ENCODE measurements at regions not wholly inside any gene's neighbourhood (a gene's known extent, or its start where the extent isn't known, plus 50 kb on each side); places are given as distances from the start of the nearest gene placed in this dataset.
A peak's percentile ranks its signal among the peaks of the same experiment; 100 is the strongest.

GRCh38 chr10:36725581-36726520 lies 399.5 kb upstream of the ANKRD30A start:
- no peak overlapping the region for H2AFZ ChIP-seq (ENCODE audit: control insufficient read depth, low read depth, low read length)
- H3K9me3 ChIP-seq (replicated peaks; ENCODE audit: control insufficient read depth, insufficient read depth, low read length): no peaks in the 10 kb centered on the region
- intact Hi-C loops (cut with micrococcal nuclease; ENCODE audit: unreplicated experiment) (no loop called here), in situ Hi-C loops (cut with MboI) (no loop called here)
- ChIA-PET CTCF (interaction anchor here (1.0 to 1.3 kb wide), 2 partner anchors 14 to 1090 kb away, joined by 4 to 7 read pairs; no protein-coding TSS in a partner anchor), POLR2A (no interaction called here), SMC1A (ENCODE audit: uncharacterized antibody, unreplicated experiment) (interaction anchor here (0.7 to 1.4 kb wide), 2 partner anchors 13 to 1109 kb away, joined by 3 read pairs; no protein-coding TSS in a partner anchor), RAD21 (ENCODE audit: unreplicated experiment) (no interaction called here)
- WGBS (ENCODE audit: insufficient coverage, insufficient replicate concordance, low lambda C conversion rate, missing lambda C conversion rate): 31% methylated on average over 6 of the region's 6 CpGs
- no peaks in the 10 kb centered on the region for H4K20me1 ChIP-seq (ENCODE audit: control insufficient read depth, insufficient read depth)
- no peaks in the 10 kb centered on the region for H3K27me3 ChIP-seq (replicated peaks in 1 of 2; ENCODE audit: control insufficient read depth in 2 of 2, insufficient read depth in 2 of 2, low read length in 1 of 2)
- H3K9ac ChIP-seq (ENCODE audit: control insufficient read depth, insufficient read depth, low read length): no peak overlapping the region
- no peaks in the 10 kb centered on the region for H3K79me2 ChIP-seq (ENCODE audit: control insufficient read depth, insufficient read depth, low read length)
- no peaks in the 10 kb centered on the region for H3K36me3 ChIP-seq (ENCODE audit: control insufficient read depth in 2 of 2, insufficient read depth in 2 of 2, low read length in 1 of 2)
- FAIRE-seq (no peak), ATAC-seq (no peak), DNase-seq (ENCODE audit: low read depth, low spot score) (no peak)
- BruUV-seq (replicated peaks): no TSS peak
- H3K4me1 ChIP-seq (ENCODE audit: control insufficient read depth, insufficient read depth, low read length): no peaks in the 10 kb centered on the region
- TF ChIP-seq ZBED1 (IDR thresholded peaks at IDR 0.05; ENCODE audit: borderline replicate concordance) (no peak), CTCF (IDR thresholded peaks at IDR 0.05 in 2 of 3, conservative IDR thresholded peaks at IDR 0.05 in 1 of 3; ENCODE audit: control insufficient read depth in 2 of 3, extremely low read depth in 1 of 3, insufficient read depth in 1 of 3, low read depth in 3 of 3, low read length in 3 of 3) (peak in 1 of 3 experiments; percentile 14; a peak in 1 of 6 replicates)
- H3K4me2 ChIP-seq (ENCODE audit: control insufficient read depth, insufficient read depth): no peak overlapping the region
- no peak overlapping the region for H3K4me3 ChIP-seq
- H3K27ac ChIP-seq (ENCODE audit: control insufficient read depth, insufficient read depth): no peak overlapping the region

- Histone ChIP-seq H3K9ac (ENCODE audit: control insufficient read depth, insufficient read depth, low read length) (no peak overlapping the region), H2AFZ (ENCODE audit: control insufficient read depth, low read depth, low read length) (no peak overlapping the region), H3K27ac (ENCODE audit: control insufficient read depth, insufficient read depth) (no peak overlapping the region), H3K79me2 (ENCODE audit: control insufficient read depth, insufficient read depth, low read length) (no peaks in the 10 kb centered on the region), H3K4me1 (ENCODE audit: control insufficient read depth, insufficient read depth, low read length) (no peaks in the 10 kb centered on the region), H3K27me3 (replicated peaks in 1 of 2; ENCODE audit: control insufficient read depth in 2 of 2, insufficient read depth in 2 of 2, low read length in 1 of 2) (no peaks in the 10 kb centered on the region), H3K4me3 (no peak overlapping the region), H3K4me2 (ENCODE audit: control insufficient read depth, insufficient read depth) (no peak overlapping the region), H3K36me3 (ENCODE audit: control insufficient read depth in 2 of 2, insufficient read depth in 2 of 2, low read length in 1 of 2) (no peaks in the 10 kb centered on the region), H4K20me1 (ENCODE audit: control insufficient read depth, insufficient read depth) (no peaks in the 10 kb centered on the region), H3K9me3 (replicated peaks; ENCODE audit: control insufficient read depth, insufficient read depth, low read length) (no peaks in the 10 kb centered on the region)
- in situ Hi-C loops (cut with MboI): no loop called here
- RAD21 ChIA-PET (ENCODE audit: unreplicated experiment): no interaction called here
- FAIRE-seq (no peak), ATAC-seq (no peak), DNase-seq (ENCODE audit: low read depth, low spot score) (no peak)
- no TSS peak for BruUV-seq (replicated peaks)
- no peak for TF ChIP-seq BCL11A (IDR thresholded peaks at IDR 0.05; ENCODE audit: low read depth, low read length)
- no peak for TF ChIP-seq NBN (IDR thresholded peaks at IDR 0.05)
- no peak for TF ChIP-seq ZBTB4 (CRISPR knock-in tag; IDR thresholded peaks at IDR 0.05)
- no peak for TF ChIP-seq BACH1 (IDR thresholded peaks at IDR 0.05; ENCODE audit: borderline replicate concordance)
- POLR2A ChIA-PET: no interaction called here
- SMC1A ChIA-PET (ENCODE audit: uncharacterized antibody, unreplicated experiment): no interaction called here
- CTCF ChIA-PET: no interaction called here
- 64% methylated on average over 9 of the region's 9 CpGs for WGBS (ENCODE audit: insufficient coverage, insufficient replicate concordance, low lambda C conversion rate, missing lambda C conversion rate)
- intact Hi-C loops (cut with micrococcal nuclease; ENCODE audit: unreplicated experiment): no loop called here
These were observed 402.6 kb upstream of the ANKRD30A start for GRCh38 chr10:36722777-36723176.
